GM18858 (cell line): ENCODE measurements at regions not wholly inside any gene's neighbourhood (a gene's known extent, or its start where the extent isn't known, plus 50 kb on each side); places are given as distances from the start of the nearest gene placed in this dataset.
A peak's percentile ranks its signal among the peaks of the same experiment; 100 is the strongest.
"Not testable (repeated sequence)": the region's sequence is repeated elsewhere in the genome, so short reads cannot be mapped to it uniquely, and the experiment has no call there.

Experiments
- ATAC-seq: cut with Tn5 transposase; IDR thresholded peaks from one replicate; pipeline ENCODE4 v1.9.1; 2021; ENCODE audit not compliant: unreplicated experiment

DNA sequence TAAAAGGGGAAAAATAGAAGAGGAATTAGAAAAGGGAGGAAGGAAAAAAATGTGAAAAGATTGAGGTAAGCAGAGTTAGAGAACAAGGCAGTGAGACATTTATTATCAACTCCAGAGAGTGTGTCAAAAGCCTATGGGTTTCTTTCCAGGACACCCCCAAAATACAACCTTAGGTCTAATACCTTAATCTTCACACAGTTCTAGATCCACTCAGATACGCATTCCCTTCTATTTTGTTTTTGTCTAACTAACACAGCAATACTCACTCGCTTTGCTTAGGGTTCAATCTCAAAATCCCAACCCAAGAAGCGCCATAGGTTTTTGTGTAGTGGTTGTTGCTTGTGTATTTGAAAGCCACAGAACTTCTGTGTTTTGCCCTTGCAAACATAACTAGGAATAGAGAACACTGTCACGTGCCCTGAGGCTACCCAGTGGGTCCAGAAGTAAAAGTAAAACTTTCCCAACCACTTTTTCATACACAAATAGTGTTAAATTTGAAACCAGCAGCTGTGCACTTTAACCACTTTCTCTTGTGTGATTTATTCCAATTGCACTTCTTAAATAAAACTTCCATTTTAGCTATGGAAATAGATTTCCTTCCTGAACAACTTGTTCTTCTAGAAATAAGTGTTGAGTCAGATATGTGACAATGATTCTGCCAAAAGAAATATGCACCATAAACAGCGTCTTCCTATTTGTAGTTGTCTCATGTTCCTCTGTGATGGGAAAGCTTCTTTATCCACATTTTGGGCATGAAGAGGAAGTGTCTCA lies 414.7 kb upstream of the GHITM start:
- peak; percentile 91 for ATAC-seq

DNA sequence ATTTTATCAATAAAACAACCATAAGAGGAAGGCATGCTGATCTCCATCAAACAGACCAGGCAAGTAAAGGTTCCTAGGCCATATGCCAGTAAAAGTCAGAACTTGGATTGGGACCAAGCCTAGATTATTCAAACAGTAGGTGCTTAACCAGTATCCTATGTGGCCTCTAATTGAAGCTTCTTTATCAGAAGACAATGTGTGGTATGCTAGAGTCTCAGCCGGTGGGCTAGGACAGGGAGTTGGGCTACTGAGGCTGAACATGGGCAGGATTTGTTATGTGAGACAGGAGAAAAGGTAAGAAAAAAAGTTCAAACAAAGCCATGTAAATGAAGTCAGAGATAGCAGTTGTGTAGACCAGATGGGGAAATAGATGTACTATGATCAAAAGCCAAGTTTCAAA lies 413.7 kb upstream of the GHITM start:
- ATAC-seq = no peak

DNA sequence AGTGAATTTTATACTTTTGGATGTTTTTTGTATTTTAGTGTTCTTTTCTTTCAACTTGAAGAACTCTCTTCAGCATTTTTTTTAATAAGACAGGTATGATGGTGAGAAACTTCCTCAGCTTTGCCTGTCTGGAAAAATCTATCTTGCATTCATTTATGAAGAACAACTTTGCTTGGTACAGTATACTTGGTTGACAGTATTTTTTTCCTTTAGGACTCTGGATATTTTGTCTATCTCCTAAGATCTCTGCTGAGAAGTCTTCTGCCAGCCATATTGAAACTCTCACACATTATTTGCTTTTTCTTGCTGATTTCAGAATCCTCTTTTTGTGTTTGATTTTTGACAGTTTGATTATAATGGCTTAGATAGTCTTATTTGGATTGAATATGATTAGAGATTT lies 405.0 kb upstream of the GHITM start:
- no peak for ATAC-seq

DNA sequence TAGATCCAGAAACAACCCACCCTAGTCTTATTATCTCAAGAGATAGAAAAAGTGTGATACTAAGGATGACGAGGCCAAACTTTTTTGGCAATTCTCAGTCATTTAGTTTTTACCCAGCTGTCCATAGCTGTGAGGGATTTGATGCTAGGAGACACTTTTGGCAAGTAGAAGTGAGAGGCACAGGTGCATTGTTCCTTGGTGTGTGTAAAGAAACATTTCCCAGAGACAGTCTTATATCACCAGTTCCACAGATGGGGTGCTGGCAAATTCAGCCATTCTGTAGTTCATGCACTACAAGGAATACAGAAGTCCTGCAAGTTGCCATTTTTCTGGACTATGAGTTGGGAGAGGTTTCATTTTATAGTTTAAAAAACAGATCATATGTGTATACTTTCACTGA lies 403.3 kb upstream of the GHITM start:
- ATAC-seq = no peak

DNA sequence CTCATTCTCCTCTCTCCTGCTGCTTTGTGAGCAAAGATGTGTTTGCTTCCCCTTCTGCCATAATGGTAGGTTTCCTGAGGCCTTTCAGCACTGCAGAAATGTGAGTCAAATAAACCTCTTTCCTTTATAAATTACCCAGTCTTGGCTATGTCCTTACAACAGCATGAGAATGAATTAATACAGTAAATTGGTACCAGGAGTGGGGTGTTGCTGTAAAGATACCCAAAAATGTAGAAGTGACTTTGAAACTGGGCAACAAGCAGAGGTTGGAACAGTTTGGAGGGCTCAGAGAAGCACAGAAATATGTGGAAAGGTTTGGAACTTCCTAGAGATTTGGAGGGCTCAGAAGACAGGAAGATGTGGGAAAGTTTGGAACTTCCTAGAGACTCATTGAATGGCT lies 388.7 kb upstream of the GHITM start:
- ATAC-seq = no peak

DNA sequence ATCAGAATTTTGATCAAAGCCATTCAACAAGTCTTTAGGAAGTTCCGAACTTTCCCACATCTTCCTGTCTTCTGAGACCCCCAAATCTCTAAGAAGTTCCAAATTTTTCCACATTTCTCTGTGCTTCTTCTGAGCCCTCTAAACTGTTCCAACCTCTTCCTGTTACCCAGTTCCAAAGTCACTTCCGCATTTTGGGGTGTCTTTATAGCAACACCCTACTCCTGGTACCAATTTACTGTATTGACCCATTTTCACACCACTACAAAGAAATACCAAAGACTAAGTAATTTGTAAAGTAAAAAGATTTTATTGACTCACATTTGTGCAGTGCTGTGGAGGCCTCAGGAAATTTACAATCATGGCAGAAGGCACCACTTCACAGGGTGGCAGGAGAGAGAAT lies 385.8 kb upstream of the GHITM start:
- ATAC-seq = no peak

DNA sequence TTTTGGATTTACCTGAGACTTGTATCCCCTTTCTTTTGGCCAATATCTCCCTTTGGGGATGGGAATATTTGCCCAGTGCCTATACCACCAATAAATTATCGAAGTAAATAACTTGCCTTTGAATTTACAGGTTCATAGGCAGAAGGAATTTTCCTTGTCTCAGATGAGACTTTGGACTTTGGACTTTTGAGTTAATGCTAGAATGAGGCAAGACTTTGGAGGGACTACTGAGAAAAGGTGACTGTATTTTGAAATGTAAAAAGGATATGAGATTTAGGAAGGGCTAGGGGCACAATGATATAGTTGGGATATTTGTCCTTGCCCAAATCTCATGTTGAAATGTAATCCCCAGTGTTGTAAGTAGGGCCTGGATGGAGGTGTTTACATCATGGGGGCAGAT lies 384.5 kb upstream of the GHITM start:
- no peak for ATAC-seq

DNA sequence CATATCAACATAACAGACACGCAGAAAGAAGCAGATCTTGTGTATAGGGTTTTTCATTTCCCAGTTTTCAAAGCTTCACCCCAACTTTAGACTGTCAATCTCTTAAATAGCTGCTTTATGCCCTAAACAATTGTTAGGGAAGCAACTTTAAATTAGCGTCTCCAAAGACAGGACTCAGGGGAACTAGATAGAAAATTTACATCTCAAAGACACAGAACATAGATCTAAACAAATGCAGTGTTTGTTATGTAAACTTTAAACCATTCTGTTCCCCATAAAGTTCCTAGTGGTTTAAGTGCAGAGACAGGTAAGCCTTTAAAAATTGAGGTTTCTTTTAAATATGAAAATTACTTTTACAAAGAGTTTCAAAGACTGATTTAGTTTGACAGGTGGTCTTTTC lies 379.2 kb upstream of the GHITM start:
- ATAC-seq = no peak

DNA sequence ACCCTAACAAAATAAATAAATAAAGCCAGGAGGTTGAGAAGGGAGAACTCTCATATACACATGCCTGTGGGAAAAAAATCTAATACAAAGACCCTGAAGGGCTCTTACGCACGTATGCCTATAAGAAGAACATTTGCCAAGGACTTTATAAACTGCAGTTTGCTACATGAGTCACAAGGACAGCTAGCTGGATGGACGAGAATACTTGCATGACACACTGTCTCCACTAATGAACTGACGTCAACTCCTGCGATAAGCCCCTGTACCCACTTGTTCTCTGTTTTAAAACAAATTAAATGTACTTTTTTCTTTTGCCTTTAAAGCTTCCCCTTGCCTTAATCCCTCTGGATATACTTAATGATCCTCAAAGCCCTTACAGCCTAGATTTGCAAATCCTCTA lies 374.6 kb upstream of the GHITM start:
- no peak for ATAC-seq

DNA sequence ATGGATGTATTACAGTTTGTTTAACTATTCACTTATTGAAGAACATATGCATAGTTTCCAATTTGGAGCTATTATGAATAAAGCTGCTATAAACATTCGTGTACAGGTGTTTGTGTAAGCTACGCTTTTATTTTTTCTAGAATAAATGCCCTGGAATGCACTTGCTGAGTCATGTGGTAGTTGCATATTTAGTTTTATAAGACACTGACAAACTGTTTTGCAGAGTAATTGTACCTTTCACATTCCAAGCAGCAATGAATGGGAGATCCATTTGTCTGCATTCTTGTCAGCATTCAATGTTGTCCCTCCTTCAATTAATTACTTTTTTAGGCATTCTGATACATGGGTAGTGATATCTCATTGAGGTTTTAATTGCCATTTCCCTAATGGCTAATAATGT lies 373.6 kb upstream of the GHITM start:
- no peak for ATAC-seq

DNA sequence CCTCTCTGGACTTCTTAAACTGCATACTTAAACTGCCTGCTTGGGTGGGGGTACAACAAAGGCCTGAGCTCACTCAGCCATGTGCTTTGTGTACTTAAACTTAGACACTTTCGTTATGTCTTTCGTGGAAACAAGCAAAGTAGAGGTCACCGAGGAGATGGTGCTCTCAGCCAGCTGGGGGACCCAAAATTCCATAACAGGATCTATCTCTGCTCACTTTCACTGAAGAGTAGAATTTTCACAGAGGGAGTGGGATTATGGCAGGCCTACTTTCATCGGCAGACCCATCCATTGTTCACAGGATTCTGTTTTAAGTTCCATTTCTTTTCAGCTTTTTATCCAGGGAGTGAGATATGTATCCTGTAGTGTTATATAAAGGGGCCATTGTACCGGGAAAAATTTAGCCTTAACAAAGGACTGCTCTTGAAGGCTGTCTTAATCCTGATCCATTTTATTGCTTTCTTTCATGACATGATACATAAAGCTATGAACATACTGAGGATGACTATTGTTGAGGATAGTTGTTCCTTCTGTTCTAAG lies 370.0 kb upstream of the GHITM start:
- ATAC-seq = no peak

DNA sequence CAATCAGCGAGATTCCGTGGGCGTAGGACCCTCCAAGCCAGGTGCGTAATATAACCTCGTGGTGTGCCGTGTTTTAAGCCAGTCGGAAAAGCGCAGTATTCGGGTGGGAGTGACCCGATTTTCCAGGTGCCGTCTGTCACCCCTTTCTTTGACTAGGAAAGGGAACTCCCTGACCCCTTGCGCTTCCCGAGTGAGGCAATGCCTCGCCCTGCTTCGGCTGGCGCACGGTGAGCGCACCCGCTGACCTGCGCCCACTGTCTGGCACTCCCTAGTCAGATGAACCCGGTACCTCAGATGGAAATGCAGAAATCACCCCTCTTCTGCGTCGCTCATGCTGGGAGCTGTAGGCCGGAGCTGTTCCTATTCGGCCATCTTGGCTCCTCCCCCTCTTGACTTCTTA lies 352.6 kb upstream of the GHITM start:
- ATAC-seq = not testable (repeated sequence)

DNA sequence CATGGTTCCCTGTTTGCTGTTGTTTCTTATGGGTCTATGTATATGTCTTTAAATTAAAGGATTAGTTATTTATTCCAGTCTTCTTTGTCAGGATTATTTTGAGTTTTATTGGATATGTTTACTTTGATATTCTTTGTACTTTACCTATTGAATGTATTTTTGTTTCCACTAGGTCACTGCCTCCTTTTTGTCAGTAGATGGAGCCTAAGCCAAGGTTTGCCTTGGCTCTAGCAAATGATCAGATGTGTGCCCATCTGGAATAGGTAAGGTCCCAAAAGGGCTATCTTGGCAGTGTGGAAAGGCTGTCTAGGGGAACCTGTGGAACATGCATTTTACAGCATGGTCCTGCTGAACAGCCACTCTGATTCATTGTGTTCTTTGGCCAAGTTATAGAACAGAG lies 337.3 kb upstream of the GHITM start:
- ATAC-seq = no peak

DNA sequence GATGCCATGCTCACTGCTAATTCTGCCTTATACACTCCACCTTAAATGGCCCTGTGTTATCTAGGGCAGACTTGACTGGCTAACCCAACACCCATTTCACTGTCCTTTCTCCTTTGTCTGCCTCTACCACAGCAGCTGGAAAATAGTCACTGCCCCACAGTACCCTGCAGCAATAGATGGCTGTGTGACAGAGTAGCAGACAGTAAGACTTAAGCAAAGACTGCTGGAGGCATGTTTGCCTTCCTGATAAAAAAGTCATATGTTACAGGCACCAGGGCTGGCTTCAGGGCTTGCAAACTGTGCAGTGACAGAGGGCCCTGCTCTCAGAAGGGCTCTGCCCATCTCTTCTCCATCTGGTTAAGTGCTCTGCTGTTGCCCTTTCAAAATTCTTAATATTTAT lies 332.6 kb upstream of the GHITM start:
- ATAC-seq = no peak

DNA sequence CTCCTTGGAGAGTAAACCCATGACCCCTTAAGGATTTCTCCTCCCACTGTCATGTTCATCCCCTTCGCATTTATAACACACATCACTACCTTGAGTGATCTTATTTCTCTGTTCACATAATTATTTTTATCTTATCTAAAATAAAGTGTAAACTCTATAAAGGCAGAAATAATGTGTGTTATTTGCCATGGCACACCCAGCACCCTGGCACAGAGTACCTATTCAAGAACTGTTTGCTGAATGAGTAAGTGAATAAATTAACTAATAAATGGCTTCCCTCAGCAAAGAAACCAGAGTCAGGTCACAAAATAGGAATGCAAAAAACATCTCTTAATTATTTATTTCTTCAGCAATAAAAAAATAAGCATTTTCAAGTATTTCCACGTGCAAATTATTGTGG lies 330.3 kb upstream of the GHITM start:
- ATAC-seq = no peak

DNA sequence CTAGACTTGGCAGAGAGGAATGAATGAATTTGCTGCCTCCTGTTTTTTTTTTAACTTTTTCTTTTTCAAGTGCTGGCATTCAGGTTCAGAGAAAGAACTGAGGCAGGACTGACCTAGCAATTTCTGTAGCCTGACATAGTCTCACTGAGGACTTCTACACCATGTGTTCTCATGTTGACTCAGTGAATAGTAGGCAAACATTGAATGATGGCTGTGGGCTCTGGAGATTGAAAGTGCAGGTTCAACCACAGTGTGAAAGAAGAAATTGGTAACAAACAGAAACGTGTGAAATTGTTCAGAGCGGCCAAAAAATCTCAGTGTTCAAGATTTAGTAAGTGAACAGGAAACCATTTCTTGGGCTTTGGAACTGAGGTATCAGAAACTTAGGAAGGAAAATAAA lies 322.4 kb upstream of the GHITM start:
- ATAC-seq = peak; percentile 65

DNA sequence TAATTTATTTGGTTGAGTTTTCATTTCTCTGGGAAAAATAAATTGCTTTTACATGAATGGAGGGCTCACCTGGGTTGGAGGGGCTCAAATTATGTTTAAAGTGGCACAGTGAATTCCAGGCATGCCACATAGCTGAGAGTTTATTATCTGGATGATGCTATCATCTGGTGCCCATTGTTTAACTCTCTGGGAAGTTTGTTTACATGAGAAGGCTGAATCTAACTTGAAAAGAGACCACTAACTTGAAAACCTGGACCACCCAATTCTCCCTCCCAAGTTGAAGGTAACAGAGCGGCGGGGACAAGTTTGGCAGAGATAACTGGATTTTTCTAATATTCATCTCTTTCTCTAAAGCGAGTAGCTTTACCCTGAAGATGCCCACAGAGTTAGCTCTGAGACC lies 321.5 kb upstream of the GHITM start:
- ATAC-seq = no peak

DNA sequence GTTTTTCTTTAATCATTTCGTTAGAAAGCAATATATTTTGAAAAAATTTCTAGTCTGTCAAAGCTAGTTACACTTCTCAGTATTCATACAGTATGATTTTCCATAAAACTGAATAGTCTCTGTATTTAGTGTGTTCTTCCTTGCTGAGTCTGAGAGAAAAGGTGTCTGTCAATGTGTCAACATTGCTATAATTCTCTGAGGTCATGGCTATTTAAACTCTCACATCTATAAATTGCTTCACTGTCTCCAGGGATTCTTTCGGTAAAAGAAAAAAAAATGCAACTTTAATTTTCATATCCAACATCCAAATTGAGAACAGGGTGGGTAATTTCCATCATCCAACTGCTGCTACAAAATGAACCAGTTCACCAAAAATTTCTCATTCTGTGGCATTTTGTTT lies 319.7 kb upstream of the GHITM start:
- no peak for ATAC-seq

DNA sequence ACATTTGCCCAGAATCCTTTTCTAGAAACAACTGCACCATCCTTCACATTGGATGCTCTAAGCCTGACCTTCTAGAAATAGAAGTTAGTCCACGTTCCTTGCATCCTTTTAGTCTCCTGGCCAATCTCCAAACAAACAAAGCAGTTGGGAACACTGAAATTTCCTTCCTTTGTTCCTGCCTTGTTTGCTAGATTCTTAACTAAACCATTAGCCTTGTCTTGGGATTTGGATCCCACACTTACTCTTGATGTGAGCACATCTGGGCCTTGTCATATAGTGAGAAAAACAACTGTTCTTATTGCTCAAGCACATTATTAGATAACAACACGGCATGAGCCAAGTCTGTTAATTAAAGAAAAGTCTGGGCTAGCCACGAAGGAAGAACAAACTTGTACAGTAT lies 319.3 kb upstream of the GHITM start:
- no peak for ATAC-seq

DNA sequence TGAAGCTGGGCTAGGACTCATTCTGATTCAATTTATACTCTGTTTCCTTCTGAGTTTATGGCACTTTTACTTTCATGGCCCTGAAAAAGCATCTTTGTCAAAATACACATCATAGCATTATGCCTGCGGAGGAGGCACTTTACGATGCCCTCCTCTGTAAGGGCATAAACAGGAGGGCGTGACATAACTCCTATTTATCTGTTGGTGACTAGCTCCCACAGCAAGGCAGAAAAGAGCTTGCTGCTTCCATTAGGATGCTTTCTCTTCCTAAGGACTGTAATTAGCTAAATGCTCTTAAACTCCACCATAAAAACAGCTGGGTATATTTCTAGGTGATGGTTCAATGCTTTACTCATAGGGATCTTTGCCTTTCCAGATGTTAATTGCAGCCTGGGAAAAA lies 315.2 kb upstream of the GHITM start:
- ATAC-seq = no peak

DNA sequence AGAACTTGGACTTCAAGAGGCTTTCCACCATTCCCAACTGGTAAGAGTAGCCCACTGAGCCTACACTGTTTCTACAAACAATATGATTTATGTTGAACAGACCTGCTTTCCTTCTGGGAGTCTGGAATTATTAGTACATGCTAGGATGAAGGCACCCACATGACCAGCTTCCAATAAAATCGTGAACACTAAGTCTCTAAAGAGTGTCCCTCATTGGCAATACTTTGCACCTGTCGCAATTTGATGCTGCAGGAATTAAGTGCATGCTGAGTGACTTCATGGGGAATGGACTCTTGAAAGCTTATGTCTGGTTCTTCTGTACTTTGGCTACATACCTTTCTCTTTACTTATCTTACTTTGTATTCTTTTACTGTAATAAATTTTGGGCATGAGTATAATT lies 305.2 kb upstream of the GHITM start:
- no peak for ATAC-seq

DNA sequence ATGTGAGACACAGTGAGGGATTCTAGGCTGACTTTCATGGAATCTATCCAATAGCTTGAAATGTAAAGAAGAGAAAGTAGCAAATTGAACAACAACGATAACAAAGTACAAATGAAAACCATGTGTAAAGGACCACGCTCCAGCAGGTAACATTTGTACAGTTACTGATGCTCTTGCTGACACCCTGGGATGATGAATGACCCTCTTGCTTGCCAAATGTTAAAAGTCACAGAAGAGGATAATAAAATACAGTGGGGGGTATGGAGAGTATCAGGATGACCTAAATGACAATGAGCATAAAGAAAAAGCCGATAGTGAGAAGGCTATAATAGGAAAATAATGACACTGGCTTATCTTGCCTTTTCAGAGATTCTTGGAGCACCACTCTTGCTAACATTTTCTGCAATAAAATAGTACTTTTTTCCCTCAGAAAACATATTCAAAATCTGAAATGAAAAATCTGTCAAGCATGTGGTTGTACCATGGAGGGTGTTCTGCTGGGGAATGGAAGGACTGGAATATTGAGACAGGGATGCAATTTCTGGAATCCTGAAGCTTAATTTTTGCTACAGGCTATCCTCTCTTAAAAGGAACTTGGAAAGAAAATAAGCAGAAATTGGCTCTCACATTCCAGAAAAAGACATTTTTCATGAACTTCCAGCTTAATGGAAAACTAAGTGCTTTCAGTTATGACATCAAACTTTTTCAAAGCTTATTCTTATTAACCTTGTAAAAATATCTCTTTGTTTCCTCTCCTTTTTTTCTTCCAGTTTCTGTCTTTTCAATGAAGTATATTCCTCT lies 303.2 kb upstream of the GHITM start:
- no peak for ATAC-seq
